GM12878 (cell line): ENCODE measurements at regions not wholly inside any gene's neighbourhood (a gene's known extent, or its start where the extent isn't known, plus 50 kb on each side); places are given as distances from the start of the nearest gene placed in this dataset.

ENCODE experiments used
- ATAC-seq: fragments of 200-7000 bp; cut with Tn5 transposase; 3 replicates; pipeline ENCODE4 v1.9.1; 2020; ENCODE audit warnings: mild to moderate bottlenecking, moderate library complexity
- BruUV-seq: library from RNA; stranded (reverse); fragments of 400-500 nt; replicated peaks from 2 replicates; lab custom pipeline; 2021; lab: Mats Ljungman, UMichigan
- CTCF ChIA-PET: fragments of 300-600 bp; sonication (Branson Sonifier 250); formaldehyde crosslinking; extraction: SDS; loops from one replicate; lab custom pipeline; 2021; ENCODE audit warnings: inconsistent platforms; lab: Yijun Ruan, JAX
- POLR2A ChIA-PET: fragments of 350-600 bp; formaldehyde crosslinking; extraction: SDS; loops from one replicate; lab custom pipeline; 2021; ENCODE audit warnings: inconsistent platforms; lab: Charles Lee
- RAD21 ChIA-PET: fragments of 300-600 bp; sonication (Branson Sonifier 250); formaldehyde crosslinking; loops from one replicate; lab custom pipeline; 2023; ENCODE audit warnings: antibody characterized with exemption; ENCODE audit not compliant: unreplicated experiment; lab: Charles Lee
- SMC1A ChIA-PET: fragments of 300-600 bp; sonication (Branson Sonifier 250); formaldehyde crosslinking; loops from one replicate; lab custom pipeline; 2023; ENCODE audit not compliant: unreplicated experiment, uncharacterized antibody; lab: Charles Lee
- DNase-seq: peaks from one replicate; pipeline ENCODE4 v3.0.0-alpha.2; 2011; ENCODE audit warnings: low read depth, low spot score
- FAIRE-seq: peaks from 3 replicates; lab custom pipeline; 2011; peaks lifted over from hg19 to GRCh38; lab: Jason Lieb, UNC
- H2AFZ ChIP-seq: 2 replicates; pipeline ENCODE4 v1.6.0; 2011; ENCODE audit warnings: low read depth, low read length, control low read depth; ENCODE audit not compliant: control insufficient read depth
- H3K27ac ChIP-seq: 2 replicates; pipeline ENCODE4 v1.5.1; 2011; ENCODE audit warnings: control low read depth; ENCODE audit not compliant: control insufficient read depth, insufficient read depth
- H3K27me3 ChIP-seq, 2 experiments: replicated peaks in 1 of 2; 2 replicates each; pipeline versions ENCODE4 v1.6.0 to v1.6.1; 2011; ENCODE audit warnings: low read length in 1 of 2; ENCODE audit not compliant: control insufficient read depth in 2 of 2, insufficient read depth in 2 of 2
- H3K36me3 ChIP-seq, 2 experiments: 2 replicates each; pipeline ENCODE4 v1.5.1; 2011; ENCODE audit warnings: low read length in 1 of 2; ENCODE audit not compliant: control insufficient read depth in 2 of 2, insufficient read depth in 2 of 2
- H3K4me1 ChIP-seq: 2 replicates; pipeline ENCODE4 v1.6.1; 2011; ENCODE audit warnings: mild to moderate bottlenecking, low read length, moderate library complexity, mixed read lengths; ENCODE audit not compliant: control insufficient read depth, insufficient read depth
- H3K4me2 ChIP-seq: 2 replicates; pipeline ENCODE4 v1.6.0; 2011; ENCODE audit warnings: control low read depth; ENCODE audit not compliant: control insufficient read depth, insufficient read depth
- H3K4me3 ChIP-seq: fragments of 200-600 bp; sonication (generic); 2 replicates; pipeline ENCODE4 v1.5.1; 2016
- H3K79me2 ChIP-seq: 2 replicates; pipeline ENCODE4 v1.6.0; 2011; ENCODE audit warnings: low read length; ENCODE audit not compliant: control insufficient read depth, insufficient read depth
- H3K9ac ChIP-seq: 2 replicates; pipeline ENCODE4 v1.8.0; 2011; ENCODE audit warnings: low read length, control low read depth, mixed read lengths; ENCODE audit not compliant: control insufficient read depth, insufficient read depth
- H3K9me3 ChIP-seq: replicated peaks from 3 replicates; pipeline ENCODE4 v1.5.1; 2011; ENCODE audit warnings: mild to moderate bottlenecking, low read length; ENCODE audit not compliant: control insufficient read depth, insufficient read depth
- H4K20me1 ChIP-seq: 2 replicates; pipeline ENCODE4 v1.6.0; 2011; ENCODE audit not compliant: control insufficient read depth, insufficient read depth
- HCFC1 ChIP-seq: fragments of 150-350 bp; IDR thresholded peaks from 2 replicates; pipeline ENCODE4 v1.6.1; 2014; ENCODE audit warnings: low read length
- IKZF1 ChIP-seq: fragments of 450-650 bp; conservative IDR thresholded peaks from 2 replicates; pipeline ENCODE4 v1.6.1; 2017; ENCODE audit warnings: antibody characterized with exemption, mild to moderate bottlenecking
- NFYB ChIP-seq: IDR thresholded peaks from 2 replicates; pipeline ENCODE4 v1.6.1; 2011; ENCODE audit warnings: low read depth, mild to moderate bottlenecking, low read length, improper control_type of control experiment, moderate library complexity; ENCODE audit not compliant: insufficient read depth
- ZNF24 ChIP-seq: fragments of 450-650 bp; IDR thresholded peaks from 2 replicates; pipeline ENCODE4 v1.6.1; 2017; ENCODE audit warnings: antibody characterized with exemption, mild to moderate bottlenecking
- ZNF622 ChIP-seq: fragments of 450-650 bp; IDR thresholded peaks from 2 replicates; pipeline ENCODE4 v1.6.1; 2017; ENCODE audit warnings: mild to moderate bottlenecking, inconsistent platforms
- ZZZ3 ChIP-seq: IDR thresholded peaks from 2 replicates; pipeline ENCODE4 v1.6.1; 2011; ENCODE audit warnings: low read depth; ENCODE audit not compliant: control insufficient read depth, insufficient read length
- WGBS: methylation state at CpG from one replicate; pipeline ENCODE4 v1.1.6; 2016; ENCODE audit warnings: low lambda C conversion rate; ENCODE audit not compliant: insufficient replicate concordance, insufficient coverage; ENCODE audit errors: missing lambda C conversion rate; 5-methylcytosine and 5-hydroxymethylcytosine counted together
- in situ Hi-C: fragments of 300-500 bp; cut with MboI; formaldehyde crosslinking; loops from 9 replicates; pipeline ENCODE4 v1.14.3; 2018; ENCODE audit warnings: mixed read lengths
- intact Hi-C: fragments of 100-400 bp; cut with micrococcal nuclease; formaldehyde crosslinking; loops from one replicate; pipeline ENCODE4 v1.14.2; 2022; ENCODE audit not compliant: unreplicated experiment
- TF ChIP-seq, protein P1 (sequence below): fragments of 450-650 bp; IDR thresholded peaks from 2 replicates; pipeline ENCODE4 v1.6.1; 2017; ENCODE audit warnings: borderline replicate concordance
- TF ChIP-seq, protein P2 (sequence below): fragments of 450-650 bp; IDR thresholded peaks from 2 replicates; pipeline ENCODE4 v1.6.1; 2018; ENCODE audit warnings: borderline replicate concordance, mild to moderate bottlenecking; ENCODE audit not compliant: partially characterized antibody
- TF ChIP-seq, protein P3 (sequence below): IDR thresholded peaks from 2 replicates; pipeline ENCODE4 v1.6.1; 2012; ENCODE audit warnings: mild to moderate bottlenecking, low read depth, low read length

DNA sequence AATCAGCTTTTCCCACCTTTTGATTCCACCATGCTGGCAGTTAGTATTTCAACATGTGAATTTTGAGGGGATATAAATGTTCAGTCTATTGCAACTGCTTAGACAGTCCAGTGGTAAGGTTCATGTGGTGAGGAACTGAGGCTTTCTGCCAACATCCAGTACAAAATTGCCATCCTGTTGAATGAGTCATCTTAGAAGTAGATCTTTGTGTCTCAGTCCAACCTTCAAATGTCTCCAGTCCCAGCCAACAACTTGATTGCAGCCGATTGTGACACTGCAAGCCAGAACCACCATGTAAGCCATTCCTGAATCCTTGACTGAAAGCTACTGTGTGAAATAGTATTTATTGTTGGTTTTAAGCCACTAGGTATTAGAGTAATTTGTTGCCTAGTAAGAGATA lies 331.5 kb upstream of the GRIN3A start:
- in situ Hi-C loops = no loop called here
- RAD21 ChIA-PET = no interaction called here

DNA sequence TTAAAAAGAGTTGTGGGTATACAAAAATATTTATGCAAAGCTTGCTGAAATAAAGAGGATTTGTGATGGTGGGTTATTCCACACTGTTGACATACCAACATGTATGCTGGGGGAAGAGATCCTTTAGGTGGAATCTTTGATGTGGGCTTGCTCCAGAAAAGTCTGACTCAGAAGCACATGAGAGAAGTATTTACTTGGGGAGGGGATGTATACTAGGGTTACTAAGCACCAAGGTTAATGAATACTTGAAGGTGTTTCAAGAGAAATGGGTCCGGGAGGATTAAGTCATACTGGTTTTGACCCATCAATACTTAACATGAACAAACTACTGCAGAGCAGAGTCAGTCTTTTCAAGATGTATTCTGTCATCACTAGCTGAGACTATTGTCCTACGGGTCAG lies 316.4 kb upstream of the GRIN3A start:
- ChIA-PET CTCF (no interaction called here), POLR2A (no interaction called here), RAD21 (no interaction called here), SMC1A (no interaction called here)
- DNase-seq (no peak), FAIRE-seq (no peak), ATAC-seq (no peak)
- Histone ChIP-seq H3K4me3 (no peak overlapping the region), H3K4me2 (no peak overlapping the region), H2AFZ (no peak overlapping the region), H4K20me1 (no peaks in the 10 kb centered on the region), H3K9me3 (no peaks in the 10 kb centered on the region), H3K79me2 (no peaks in the 10 kb centered on the region), H3K27me3 (no peaks in the 10 kb centered on the region), H3K36me3 (no peaks in the 10 kb centered on the region), H3K27ac (no peak overlapping the region), H3K9ac (no peak overlapping the region), H3K4me1 (no peaks in the 10 kb centered on the region)
- BruUV-seq = no TSS peak
- 0% methylated on average over 2 of the region's 2 CpGs for WGBS
- intact Hi-C loops = no loop called here
- in situ Hi-C loops = no loop called here
- no peak for TF ChIP-seq HCFC1
- TF ChIP-seq, protein P1, sequence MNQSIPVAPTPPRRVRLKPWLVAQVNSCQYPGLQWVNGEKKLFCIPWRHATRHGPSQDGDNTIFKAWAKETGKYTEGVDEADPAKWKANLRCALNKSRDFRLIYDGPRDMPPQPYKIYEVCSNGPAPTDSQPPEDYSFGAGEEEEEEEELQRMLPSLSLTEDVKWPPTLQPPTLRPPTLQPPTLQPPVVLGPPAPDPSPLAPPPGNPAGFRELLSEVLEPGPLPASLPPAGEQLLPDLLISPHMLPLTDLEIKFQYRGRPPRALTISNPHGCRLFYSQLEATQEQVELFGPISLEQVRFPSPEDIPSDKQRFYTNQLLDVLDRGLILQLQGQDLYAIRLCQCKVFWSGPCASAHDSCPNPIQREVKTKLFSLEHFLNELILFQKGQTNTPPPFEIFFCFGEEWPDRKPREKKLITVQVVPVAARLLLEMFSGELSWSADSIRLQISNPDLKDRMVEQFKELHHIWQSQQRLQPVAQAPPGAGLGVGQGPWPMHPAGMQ = no peak
- TF ChIP-seq, protein P2, sequence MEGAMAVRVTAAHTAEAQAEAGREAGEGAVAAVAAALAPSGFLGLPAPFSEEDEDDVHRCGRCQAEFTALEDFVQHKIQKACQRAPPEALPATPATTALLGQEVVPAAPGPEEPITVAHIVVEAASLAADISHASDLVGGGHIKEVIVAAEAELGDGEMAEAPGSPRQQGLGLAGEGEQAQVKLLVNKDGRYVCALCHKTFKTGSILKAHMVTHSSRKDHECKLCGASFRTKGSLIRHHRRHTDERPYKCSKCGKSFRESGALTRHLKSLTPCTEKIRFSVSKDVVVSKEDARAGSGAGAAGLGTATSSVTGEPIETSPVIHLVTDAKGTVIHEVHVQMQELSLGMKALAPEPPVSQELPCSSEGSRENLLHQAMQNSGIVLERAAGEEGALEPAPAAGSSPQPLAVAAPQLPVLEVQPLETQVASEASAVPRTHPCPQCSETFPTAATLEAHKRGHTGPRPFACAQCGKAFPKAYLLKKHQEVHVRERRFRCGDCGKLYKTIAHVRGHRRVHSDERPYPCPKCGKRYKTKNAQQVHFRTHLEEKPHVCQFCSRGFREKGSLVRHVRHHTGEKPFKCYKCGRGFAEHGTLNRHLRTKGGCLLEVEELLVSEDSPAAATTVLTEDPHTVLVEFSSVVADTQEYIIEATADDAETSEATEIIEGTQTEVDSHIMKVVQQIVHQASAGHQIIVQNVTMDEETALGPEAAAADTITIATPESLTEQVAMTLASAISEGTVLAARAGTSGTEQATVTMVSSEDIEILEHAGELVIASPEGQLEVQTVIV = no peak
- TF ChIP-seq NFYB = no peak
- no peak for TF ChIP-seq IKZF1
- no peak for TF ChIP-seq ZNF622
- TF ChIP-seq, protein P3, sequence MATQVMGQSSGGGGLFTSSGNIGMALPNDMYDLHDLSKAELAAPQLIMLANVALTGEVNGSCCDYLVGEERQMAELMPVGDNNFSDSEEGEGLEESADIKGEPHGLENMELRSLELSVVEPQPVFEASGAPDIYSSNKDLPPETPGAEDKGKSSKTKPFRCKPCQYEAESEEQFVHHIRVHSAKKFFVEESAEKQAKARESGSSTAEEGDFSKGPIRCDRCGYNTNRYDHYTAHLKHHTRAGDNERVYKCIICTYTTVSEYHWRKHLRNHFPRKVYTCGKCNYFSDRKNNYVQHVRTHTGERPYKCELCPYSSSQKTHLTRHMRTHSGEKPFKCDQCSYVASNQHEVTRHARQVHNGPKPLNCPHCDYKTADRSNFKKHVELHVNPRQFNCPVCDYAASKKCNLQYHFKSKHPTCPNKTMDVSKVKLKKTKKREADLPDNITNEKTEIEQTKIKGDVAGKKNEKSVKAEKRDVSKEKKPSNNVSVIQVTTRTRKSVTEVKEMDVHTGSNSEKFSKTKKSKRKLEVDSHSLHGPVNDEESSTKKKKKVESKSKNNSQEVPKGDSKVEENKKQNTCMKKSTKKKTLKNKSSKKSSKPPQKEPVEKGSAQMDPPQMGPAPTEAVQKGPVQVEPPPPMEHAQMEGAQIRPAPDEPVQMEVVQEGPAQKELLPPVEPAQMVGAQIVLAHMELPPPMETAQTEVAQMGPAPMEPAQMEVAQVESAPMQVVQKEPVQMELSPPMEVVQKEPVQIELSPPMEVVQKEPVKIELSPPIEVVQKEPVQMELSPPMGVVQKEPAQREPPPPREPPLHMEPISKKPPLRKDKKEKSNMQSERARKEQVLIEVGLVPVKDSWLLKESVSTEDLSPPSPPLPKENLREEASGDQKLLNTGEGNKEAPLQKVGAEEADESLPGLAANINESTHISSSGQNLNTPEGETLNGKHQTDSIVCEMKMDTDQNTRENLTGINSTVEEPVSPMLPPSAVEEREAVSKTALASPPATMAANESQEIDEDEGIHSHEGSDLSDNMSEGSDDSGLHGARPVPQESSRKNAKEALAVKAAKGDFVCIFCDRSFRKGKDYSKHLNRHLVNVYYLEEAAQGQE = no peak
- no peak for TF ChIP-seq ZZZ3

More for the DNA sequence above, 331.5 kb upstream of the GRIN3A start:
- ChIA-PET CTCF (no interaction called here), SMC1A (no interaction called here), POLR2A (no interaction called here)
- ATAC-seq (no peak), DNase-seq (no peak), FAIRE-seq (no peak)
- H3K27me3 ChIP-seq = no peaks in the 10 kb centered on the region
- intact Hi-C loops = no loop called here
- WGBS = 0% methylated on average over 1 of the region's 1 CpG
- H3K9ac ChIP-seq = no peak overlapping the region
- H3K4me3 ChIP-seq = no peak overlapping the region
- no peaks in the 10 kb centered on the region for H3K9me3 ChIP-seq
- H3K4me2 ChIP-seq = no peak overlapping the region
- H3K36me3 ChIP-seq = no peaks in the 10 kb centered on the region
- TF ChIP-seq ZZZ3 (no peak), ZNF24 (no peak)
- no peak overlapping the region for H2AFZ ChIP-seq
- no peak overlapping the region for H3K27ac ChIP-seq
- H3K4me1 ChIP-seq = no peaks in the 10 kb centered on the region
- no TSS peak for BruUV-seq
- H3K79me2 ChIP-seq = no peaks in the 10 kb centered on the region
- H4K20me1 ChIP-seq = no peaks in the 10 kb centered on the region
